ENCODE measurements at regions not wholly inside any gene's neighbourhood (a gene's known extent, or its start where the extent isn't known, plus 50 kb on each side); places are given as distances from the start of the nearest gene placed in this dataset.

DNA sequence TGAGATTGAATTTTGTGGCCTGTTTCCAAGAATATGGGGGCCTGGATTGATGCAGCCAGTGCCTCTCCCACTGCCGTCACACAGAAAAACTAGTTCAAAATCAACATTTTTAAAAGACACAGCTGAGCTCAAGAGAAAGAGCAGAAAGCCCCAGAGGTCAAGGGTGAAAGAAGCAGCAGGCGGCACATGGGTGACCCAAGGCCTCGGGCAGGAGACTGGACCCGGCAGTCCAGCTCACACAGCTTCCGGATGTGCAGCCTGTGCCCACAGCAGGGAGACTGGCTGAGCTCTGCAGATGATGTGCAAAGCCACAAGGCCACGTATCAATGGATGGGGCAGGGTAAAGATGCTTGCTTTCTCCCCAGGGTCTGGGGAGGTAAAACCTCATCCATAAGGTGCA, 50.4 kb upstream of the RNF32 start:
- no peaks in the 10 kb centered on the region for H3F3A ChIP-seq (ENCODE audit: insufficient read depth, low read length, poor library complexity, severe bottlenecking)
- H3K4me3 ChIP-seq (ENCODE audit: low read length): no peak overlapping the region
- no peaks in the 10 kb centered on the region for H4K20me1 ChIP-seq (ENCODE audit: insufficient read depth)
- TF ChIP-seq, protein P1, sequence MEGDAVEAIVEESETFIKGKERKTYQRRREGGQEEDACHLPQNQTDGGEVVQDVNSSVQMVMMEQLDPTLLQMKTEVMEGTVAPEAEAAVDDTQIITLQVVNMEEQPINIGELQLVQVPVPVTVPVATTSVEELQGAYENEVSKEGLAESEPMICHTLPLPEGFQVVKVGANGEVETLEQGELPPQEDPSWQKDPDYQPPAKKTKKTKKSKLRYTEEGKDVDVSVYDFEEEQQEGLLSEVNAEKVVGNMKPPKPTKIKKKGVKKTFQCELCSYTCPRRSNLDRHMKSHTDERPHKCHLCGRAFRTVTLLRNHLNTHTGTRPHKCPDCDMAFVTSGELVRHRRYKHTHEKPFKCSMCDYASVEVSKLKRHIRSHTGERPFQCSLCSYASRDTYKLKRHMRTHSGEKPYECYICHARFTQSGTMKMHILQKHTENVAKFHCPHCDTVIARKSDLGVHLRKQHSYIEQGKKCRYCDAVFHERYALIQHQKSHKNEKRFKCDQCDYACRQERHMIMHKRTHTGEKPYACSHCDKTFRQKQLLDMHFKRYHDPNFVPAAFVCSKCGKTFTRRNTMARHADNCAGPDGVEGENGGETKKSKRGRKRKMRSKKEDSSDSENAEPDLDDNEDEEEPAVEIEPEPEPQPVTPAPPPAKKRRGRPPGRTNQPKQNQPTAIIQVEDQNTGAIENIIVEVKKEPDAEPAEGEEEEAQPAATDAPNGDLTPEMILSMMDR (IDR thresholded peaks at IDR 0.05; ENCODE audit: poor library complexity, severe bottlenecking): no peak
- no peak for TF ChIP-seq RAD21 (conservative IDR thresholded peaks at IDR 0.05)
- no peak for TF ChIP-seq TAF1 (IDR thresholded peaks at IDR 0.05; ENCODE audit: low read depth)
- no peak for TF ChIP-seq EP300 (conservative IDR thresholded peaks at IDR 0.05; ENCODE audit: poor library complexity, severe bottlenecking)
- no peak for TF ChIP-seq POLR2AphosphoS5 (IDR thresholded peaks at IDR 0.05)
- TF ChIP-seq SMC3 (conservative IDR thresholded peaks at IDR 0.05; ENCODE audit: poor library complexity): no peak
- no peak for TF ChIP-seq EZH2 (IDR thresholded peaks at IDR 0.05; ENCODE audit: borderline replicate concordance, insufficient read depth, low read length, poor library complexity, severe bottlenecking)
- no peak for TF ChIP-seq MXI1 (conservative IDR thresholded peaks at IDR 0.05; ENCODE audit: poor library complexity, severe bottlenecking)
- TF ChIP-seq, protein P2, sequence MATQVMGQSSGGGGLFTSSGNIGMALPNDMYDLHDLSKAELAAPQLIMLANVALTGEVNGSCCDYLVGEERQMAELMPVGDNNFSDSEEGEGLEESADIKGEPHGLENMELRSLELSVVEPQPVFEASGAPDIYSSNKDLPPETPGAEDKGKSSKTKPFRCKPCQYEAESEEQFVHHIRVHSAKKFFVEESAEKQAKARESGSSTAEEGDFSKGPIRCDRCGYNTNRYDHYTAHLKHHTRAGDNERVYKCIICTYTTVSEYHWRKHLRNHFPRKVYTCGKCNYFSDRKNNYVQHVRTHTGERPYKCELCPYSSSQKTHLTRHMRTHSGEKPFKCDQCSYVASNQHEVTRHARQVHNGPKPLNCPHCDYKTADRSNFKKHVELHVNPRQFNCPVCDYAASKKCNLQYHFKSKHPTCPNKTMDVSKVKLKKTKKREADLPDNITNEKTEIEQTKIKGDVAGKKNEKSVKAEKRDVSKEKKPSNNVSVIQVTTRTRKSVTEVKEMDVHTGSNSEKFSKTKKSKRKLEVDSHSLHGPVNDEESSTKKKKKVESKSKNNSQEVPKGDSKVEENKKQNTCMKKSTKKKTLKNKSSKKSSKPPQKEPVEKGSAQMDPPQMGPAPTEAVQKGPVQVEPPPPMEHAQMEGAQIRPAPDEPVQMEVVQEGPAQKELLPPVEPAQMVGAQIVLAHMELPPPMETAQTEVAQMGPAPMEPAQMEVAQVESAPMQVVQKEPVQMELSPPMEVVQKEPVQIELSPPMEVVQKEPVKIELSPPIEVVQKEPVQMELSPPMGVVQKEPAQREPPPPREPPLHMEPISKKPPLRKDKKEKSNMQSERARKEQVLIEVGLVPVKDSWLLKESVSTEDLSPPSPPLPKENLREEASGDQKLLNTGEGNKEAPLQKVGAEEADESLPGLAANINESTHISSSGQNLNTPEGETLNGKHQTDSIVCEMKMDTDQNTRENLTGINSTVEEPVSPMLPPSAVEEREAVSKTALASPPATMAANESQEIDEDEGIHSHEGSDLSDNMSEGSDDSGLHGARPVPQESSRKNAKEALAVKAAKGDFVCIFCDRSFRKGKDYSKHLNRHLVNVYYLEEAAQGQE (IDR thresholded peaks at IDR 0.05; ENCODE audit: borderline replicate concordance): no peak
- no peaks in the 10 kb centered on the region for H3K27me3 ChIP-seq (ENCODE audit: insufficient read depth, low read depth, low read length)
- H3K4me2 ChIP-seq (ENCODE audit: low read length): no peak overlapping the region
- no peak overlapping the region for H3K9ac ChIP-seq (ENCODE audit: low read length)
- no peaks in the 10 kb centered on the region for H3K79me2 ChIP-seq (replicated peaks; ENCODE audit: insufficient read depth, low read length)
- H3K9me3 ChIP-seq (ENCODE audit: low read length): no peaks in the 10 kb centered on the region
- H3K27ac ChIP-seq (ENCODE audit: low read length): no peak overlapping the region
- no peak overlapping the region for H2AFZ ChIP-seq (ENCODE audit: low read depth, low read length)
- no peaks in the 10 kb centered on the region for H3K36me3 ChIP-seq (ENCODE audit: insufficient read depth, low read length)
- no peaks in the 10 kb centered on the region for H3K9me2 ChIP-seq (ENCODE audit: insufficient read depth, low read length)

DNA sequence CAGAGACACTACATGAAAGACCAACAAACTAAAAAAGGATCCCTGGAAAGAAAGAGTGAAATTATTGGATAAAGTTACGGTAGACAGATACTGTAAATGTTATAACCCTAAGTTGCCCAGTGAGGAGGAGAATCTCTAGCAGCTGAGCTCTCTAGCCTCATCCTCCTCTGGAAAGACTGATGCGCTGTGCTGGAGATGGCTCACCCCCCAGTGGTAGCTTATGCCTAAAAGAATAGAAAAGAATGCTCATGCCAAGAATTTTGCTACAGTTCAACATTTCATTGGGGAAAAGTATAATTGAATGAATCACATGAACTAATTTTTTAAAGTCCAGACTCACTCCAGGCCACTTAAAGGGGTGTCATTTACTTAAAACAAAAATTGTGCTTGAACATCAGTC, 50.8 kb upstream of the RNF32 start:
- no peak overlapping the region for H3K27ac ChIP-seq (ENCODE audit: low read length)

More for the DNA sequence above, 50.8 kb upstream of the RNF32 start:
- H3K4me2 ChIP-seq (ENCODE audit: low read length): no peak overlapping the region
- H3K9me3 ChIP-seq (ENCODE audit: low read length): no peaks in the 10 kb centered on the region
- H4K20me1 ChIP-seq (ENCODE audit: insufficient read depth): no peaks in the 10 kb centered on the region
- H3K36me3 ChIP-seq (ENCODE audit: insufficient read depth, low read length): no peaks in the 10 kb centered on the region
- no peak for TF ChIP-seq SMC3 (conservative IDR thresholded peaks at IDR 0.05; ENCODE audit: poor library complexity)
- no peak for TF ChIP-seq RAD21 (conservative IDR thresholded peaks at IDR 0.05)
- no peak for TF ChIP-seq EP300 (conservative IDR thresholded peaks at IDR 0.05; ENCODE audit: poor library complexity, severe bottlenecking)
- TF ChIP-seq TAF1 (IDR thresholded peaks at IDR 0.05; ENCODE audit: low read depth): no peak
- no peak for TF ChIP-seq EZH2 (IDR thresholded peaks at IDR 0.05; ENCODE audit: borderline replicate concordance, insufficient read depth, low read length, poor library complexity, severe bottlenecking)
- TF ChIP-seq MXI1 (conservative IDR thresholded peaks at IDR 0.05; ENCODE audit: poor library complexity, severe bottlenecking): no peak
- TF ChIP-seq, protein P1 (IDR thresholded peaks at IDR 0.05; ENCODE audit: poor library complexity, severe bottlenecking): no peak
- no peak for TF ChIP-seq POLR2AphosphoS5 (IDR thresholded peaks at IDR 0.05)
- TF ChIP-seq, protein P2 (IDR thresholded peaks at IDR 0.05; ENCODE audit: borderline replicate concordance): no peak
- H3K79me2 ChIP-seq (replicated peaks; ENCODE audit: insufficient read depth, low read length): no peaks in the 10 kb centered on the region
- H3K4me3 ChIP-seq (ENCODE audit: low read length): no peak overlapping the region
- H3K9me2 ChIP-seq (ENCODE audit: insufficient read depth, low read length): no peaks in the 10 kb centered on the region
- H2AFZ ChIP-seq (ENCODE audit: low read depth, low read length): no peak overlapping the region
- no peaks in the 10 kb centered on the region for H3F3A ChIP-seq (ENCODE audit: insufficient read depth, low read length, poor library complexity, severe bottlenecking)
- H3K27me3 ChIP-seq (ENCODE audit: insufficient read depth, low read depth, low read length): no peaks in the 10 kb centered on the region
- no peak overlapping the region for H3K9ac ChIP-seq (ENCODE audit: low read length)

Data from neural cell (in vitro differentiated cells).